ENCODE measurements at regions not wholly inside any gene's neighbourhood (a gene's known extent, or its start where the extent isn't known, plus 50 kb on each side); places are given as distances from the start of the nearest gene placed in this dataset.

DNA sequence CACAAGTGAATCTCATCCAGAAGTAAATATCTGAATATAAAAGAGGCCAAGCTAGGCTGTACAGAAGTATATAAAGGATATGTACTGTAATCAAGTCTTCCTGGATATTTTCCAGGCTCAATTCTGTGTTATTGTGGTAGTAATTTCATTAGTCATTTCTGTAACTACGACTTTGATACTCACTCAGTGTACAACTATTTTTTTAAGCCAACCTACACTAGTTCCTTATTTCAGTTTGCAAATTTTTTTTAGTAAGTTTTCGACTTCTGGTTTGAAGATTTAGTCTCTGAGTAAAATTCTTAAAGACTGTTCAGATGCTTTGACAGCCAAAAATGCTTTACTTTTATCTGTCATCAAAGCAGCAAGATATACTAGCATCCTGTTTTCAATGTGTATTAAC is 130.8 kb downstream of the CAPZA3 start:
- TF ChIP-seq, protein P1, sequence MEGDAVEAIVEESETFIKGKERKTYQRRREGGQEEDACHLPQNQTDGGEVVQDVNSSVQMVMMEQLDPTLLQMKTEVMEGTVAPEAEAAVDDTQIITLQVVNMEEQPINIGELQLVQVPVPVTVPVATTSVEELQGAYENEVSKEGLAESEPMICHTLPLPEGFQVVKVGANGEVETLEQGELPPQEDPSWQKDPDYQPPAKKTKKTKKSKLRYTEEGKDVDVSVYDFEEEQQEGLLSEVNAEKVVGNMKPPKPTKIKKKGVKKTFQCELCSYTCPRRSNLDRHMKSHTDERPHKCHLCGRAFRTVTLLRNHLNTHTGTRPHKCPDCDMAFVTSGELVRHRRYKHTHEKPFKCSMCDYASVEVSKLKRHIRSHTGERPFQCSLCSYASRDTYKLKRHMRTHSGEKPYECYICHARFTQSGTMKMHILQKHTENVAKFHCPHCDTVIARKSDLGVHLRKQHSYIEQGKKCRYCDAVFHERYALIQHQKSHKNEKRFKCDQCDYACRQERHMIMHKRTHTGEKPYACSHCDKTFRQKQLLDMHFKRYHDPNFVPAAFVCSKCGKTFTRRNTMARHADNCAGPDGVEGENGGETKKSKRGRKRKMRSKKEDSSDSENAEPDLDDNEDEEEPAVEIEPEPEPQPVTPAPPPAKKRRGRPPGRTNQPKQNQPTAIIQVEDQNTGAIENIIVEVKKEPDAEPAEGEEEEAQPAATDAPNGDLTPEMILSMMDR (IDR thresholded peaks at IDR 0.05; ENCODE audit: borderline replicate concordance) = no peak
- peaks cover 22% of the 10 kb centered on the region for H3K4me1 ChIP-seq
- H3K4me3 ChIP-seq = no peak overlapping the region
- no peaks in the 10 kb centered on the region for H3K27me3 ChIP-seq (ENCODE audit: low read depth)
- H3K27ac ChIP-seq (replicated peaks) = no peak overlapping the region
- DNase-seq = no peak
- no peaks in the 10 kb centered on the region for H3K36me3 ChIP-seq
- intact Hi-C loops (cut with micrococcal nuclease) = no loop called here
- H3K9me3 ChIP-seq (replicated peaks) = no peaks in the 10 kb centered on the region

DNA sequence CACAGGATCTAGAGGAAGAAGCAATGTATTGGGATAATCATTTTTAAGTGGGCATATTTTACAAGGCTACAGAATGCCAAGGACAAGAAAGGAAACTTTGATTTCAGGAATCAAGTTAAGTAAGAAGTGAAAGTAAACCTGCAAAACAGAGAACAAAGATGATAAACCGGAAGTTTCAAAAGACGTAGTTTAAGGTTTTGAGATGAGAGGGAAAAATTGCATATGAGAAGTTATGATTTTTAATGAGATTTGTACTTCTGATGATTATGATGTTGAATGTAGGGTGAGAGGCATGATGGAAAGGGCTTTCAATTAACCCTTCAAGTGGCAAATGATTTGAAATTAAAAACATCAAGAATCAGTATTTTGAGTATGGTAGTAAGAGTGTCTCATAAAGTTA is 134.9 kb downstream of the CAPZA3 start:
- H3K4me3 ChIP-seq = no peak overlapping the region
- H3K9me3 ChIP-seq (replicated peaks) = no peaks in the 10 kb centered on the region
- no peak overlapping the region for H3K27ac ChIP-seq (replicated peaks)
- peaks cover 14% of the 10 kb centered on the region for H3K4me1 ChIP-seq
- TF ChIP-seq, protein P1 (IDR thresholded peaks at IDR 0.05; ENCODE audit: borderline replicate concordance) = no peak
- no peaks in the 10 kb centered on the region for H3K27me3 ChIP-seq (ENCODE audit: low read depth)
- intact Hi-C loops (cut with micrococcal nuclease) = no loop called here
- no peak for DNase-seq
- H3K36me3 ChIP-seq = no peaks in the 10 kb centered on the region

DNA sequence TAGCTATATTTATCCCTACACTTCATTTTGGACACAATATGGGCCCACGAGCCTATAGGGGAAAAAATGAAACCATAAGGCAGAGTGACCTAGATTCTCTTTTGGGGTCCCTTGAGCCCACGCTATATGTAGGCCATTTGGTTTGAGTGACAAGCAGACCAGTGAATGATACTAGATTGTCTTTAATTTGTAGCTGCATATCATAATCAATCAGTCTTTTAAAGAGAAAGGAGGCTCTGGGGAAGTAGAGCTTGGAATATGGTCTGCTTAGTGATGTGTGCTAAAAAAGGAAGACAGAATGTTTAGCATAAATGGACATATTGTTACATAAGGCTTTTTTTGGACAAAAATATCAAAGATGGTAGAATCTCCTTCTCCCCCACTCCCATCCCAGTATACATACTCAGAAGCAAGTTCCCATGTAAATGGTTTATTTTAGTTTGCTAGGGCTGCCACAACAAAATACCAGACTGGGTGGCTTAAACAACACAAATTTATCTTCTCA is 140.8 kb downstream of the CAPZA3 start:
- no peaks in the 10 kb centered on the region for H3K9me3 ChIP-seq (replicated peaks)
- H3K27me3 ChIP-seq (ENCODE audit: low read depth) = no peaks in the 10 kb centered on the region
- DNase-seq = no peak
- TF ChIP-seq, protein P1 (IDR thresholded peaks at IDR 0.05; ENCODE audit: borderline replicate concordance) = no peak
- no peak overlapping the region for H3K27ac ChIP-seq (replicated peaks)
- intact Hi-C loops (cut with micrococcal nuclease) = no loop called here
- no peaks in the 10 kb centered on the region for H3K4me1 ChIP-seq
- H3K4me3 ChIP-seq = no peak overlapping the region
- H3K36me3 ChIP-seq = no peaks in the 10 kb centered on the region

DNA sequence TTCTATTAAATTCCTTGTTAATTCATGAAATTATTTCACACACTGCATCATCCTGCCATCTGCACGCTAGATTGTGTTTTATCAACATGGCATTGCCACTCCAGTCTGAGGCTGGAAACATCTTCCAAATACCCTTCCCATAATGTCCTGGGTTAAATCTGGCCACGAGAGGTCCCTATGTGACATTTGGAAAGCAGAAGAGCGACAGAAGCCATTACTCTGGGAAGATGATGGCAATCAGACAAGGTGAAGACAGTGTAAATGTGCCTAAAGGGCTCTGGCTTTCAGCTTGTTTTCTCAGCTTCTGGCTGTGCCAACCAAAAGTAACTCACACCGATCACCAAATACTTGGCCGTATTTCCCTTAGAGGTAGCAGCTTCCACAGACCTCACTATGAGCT is 144.8 kb downstream of the CAPZA3 start:
- H3K4me1 ChIP-seq = no peaks in the 10 kb centered on the region
- no peak for DNase-seq
- no peaks in the 10 kb centered on the region for H3K9me3 ChIP-seq (replicated peaks)
- TF ChIP-seq, protein P1 (IDR thresholded peaks at IDR 0.05; ENCODE audit: borderline replicate concordance) = peak; percentile 29
- H3K4me3 ChIP-seq = peak overlapping the region; percentile 6
- no peaks in the 10 kb centered on the region for H3K27me3 ChIP-seq (ENCODE audit: low read depth)
- intact Hi-C loops (cut with micrococcal nuclease) = no loop called here
- no peak overlapping the region for H3K27ac ChIP-seq (replicated peaks)
- no peaks in the 10 kb centered on the region for H3K36me3 ChIP-seq

DNA sequence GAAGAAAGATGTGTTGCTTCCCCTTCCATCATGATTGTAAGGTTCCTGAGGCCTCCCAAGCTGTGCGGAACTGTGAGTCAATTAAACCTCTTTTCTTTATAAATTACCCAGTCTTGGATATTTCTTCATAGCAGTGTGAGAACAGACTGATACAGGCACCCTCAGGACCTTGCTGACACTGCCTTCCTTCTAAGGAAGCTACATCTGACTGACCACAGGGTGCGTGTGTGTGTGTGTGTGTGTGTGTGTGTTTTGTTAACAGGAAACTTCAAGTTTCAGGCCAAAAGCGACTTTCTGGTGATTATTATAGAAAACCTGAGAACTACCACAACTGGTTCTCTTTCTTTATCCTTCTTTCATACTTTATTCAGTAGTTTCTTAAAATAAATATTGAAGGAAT is 149.0 kb downstream of the CAPZA3 start:
- Histone ChIP-seq H3K36me3 (no peaks in the 10 kb centered on the region), H3K27me3 (ENCODE audit: low read depth) (no peaks in the 10 kb centered on the region), H3K4me1 (no peaks in the 10 kb centered on the region), H3K9me3 (replicated peaks) (no peaks in the 10 kb centered on the region), H3K27ac (replicated peaks) (peak overlapping the region; percentile 13), H3K4me3 (no peak overlapping the region)
- TF ChIP-seq, protein P1 (IDR thresholded peaks at IDR 0.05; ENCODE audit: borderline replicate concordance) = no peak
- intact Hi-C loops (cut with micrococcal nuclease) = no loop called here
- DNase-seq = no peak

DNA sequence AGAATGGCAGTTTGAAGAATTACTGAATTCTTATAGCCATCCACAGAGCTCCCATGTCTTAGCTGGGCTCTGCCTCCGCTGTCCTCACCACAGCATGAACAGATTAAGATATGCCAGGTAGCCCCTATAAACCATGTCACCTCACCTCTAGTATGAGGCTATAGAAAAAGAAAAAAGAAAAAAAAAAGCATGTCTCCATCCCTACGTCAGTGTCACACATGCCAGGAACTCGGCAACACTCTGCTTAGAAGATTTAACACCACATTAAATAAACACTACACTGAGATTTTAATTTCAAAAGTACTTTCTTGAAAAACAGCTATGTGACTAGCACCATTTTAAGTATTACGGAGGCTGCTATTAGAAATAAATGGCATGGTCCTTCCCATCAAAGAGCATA is 149.4 kb downstream of the CAPZA3 start:
- intact Hi-C loops (cut with micrococcal nuclease) = no loop called here
- no peak overlapping the region for H3K4me3 ChIP-seq
- H3K36me3 ChIP-seq = no peaks in the 10 kb centered on the region
- no peaks in the 10 kb centered on the region for H3K27me3 ChIP-seq (ENCODE audit: low read depth)
- TF ChIP-seq, protein P1 (IDR thresholded peaks at IDR 0.05; ENCODE audit: borderline replicate concordance) = no peak
- H3K9me3 ChIP-seq (replicated peaks) = no peaks in the 10 kb centered on the region
- DNase-seq = no peak
- no peaks in the 10 kb centered on the region for H3K4me1 ChIP-seq
- H3K27ac ChIP-seq (replicated peaks) = peak overlapping the region; percentile 13

Data from left ventricle myocardium inferior (tissue), 1 donor.